ENCODE measurements at regions not wholly inside any gene's neighbourhood (a gene's known extent, or its start where the extent isn't known, plus 50 kb on each side); places are given as distances from the start of the nearest gene placed in this dataset.

GRCh38 chr3:127101411-127102187 lies 91.3 kb upstream of the PRR23E start:
- Histone ChIP-seq H3K4me1 (ENCODE audit: insufficient read depth, low read length) (0 out of 2 replicates have a peak, but pooled peaks cover 3% of the 10 kb centered on the region), H3K9ac (ENCODE audit: low read depth, low read length) (no peak overlapping the region), H3K36me3 (ENCODE audit: insufficient read depth, low read length) (no peaks in the 10 kb centered on the region), H3K9me3 (ENCODE audit: insufficient read depth, low read depth, low read length) (no peaks in the 10 kb centered on the region), H3K27ac (ENCODE audit: low read depth, low read length) (no peak overlapping the region), H3K4me3 (ENCODE audit: low read length) (no peak overlapping the region), H3K27me3 (ENCODE audit: insufficient read depth, low read length) (no peaks in the 10 kb centered on the region)
- WGBS = 97% methylated on average over 19 of the region's 19 CpGs

- Histone ChIP-seq H3K27me3 (ENCODE audit: insufficient read depth, low read length) (no peaks in the 10 kb centered on the region), H3K9me3 (ENCODE audit: insufficient read depth, low read depth, low read length) (no peaks in the 10 kb centered on the region), H3K27ac (ENCODE audit: low read depth, low read length) (no peak overlapping the region), H3K36me3 (ENCODE audit: insufficient read depth, low read length) (no peaks in the 10 kb centered on the region), H3K4me1 (ENCODE audit: insufficient read depth, low read length) (0 out of 2 replicates have a peak, but pooled peaks cover 3% of the 10 kb centered on the region), H3K4me3 (ENCODE audit: low read length) (no peak overlapping the region), H3K9ac (ENCODE audit: low read depth, low read length) (no peak overlapping the region)
- WGBS = 95% methylated on average over 3 of the region's 3 CpGs
These were observed 90.8 kb upstream of the PRR23E start for GRCh38 chr3:127102188-127102520.

DNA sequence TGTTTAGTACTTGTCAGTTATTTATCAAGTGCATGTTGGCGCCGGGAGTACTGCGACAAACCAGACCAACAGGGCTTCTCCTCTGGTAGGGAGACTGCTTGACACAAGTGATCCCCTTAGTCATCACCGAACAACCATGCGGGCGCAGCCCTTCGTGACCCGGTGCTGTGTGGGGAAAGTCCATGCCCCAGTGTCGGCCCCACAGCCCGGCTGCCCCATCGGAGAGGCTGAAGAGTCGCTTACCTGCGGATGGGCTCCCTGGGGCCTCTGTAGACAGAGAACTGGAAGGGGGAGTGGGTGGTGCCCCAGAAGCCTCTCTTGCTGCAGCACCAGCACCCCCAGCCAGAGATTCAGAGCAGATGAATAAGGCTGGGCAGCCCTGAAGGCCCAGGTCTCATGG lies 90.3 kb upstream of the PRR23E start:
- H3K27ac ChIP-seq (ENCODE audit: low read depth, low read length) = no peak overlapping the region
- H3K4me1 ChIP-seq (ENCODE audit: insufficient read depth, low read length) = 0 out of 2 replicates have a peak, but pooled peaks cover 3% of the 10 kb centered on the region
- no peak overlapping the region for H3K4me3 ChIP-seq (ENCODE audit: low read length)
- 94% methylated on average over 13 of the region's 13 CpGs for WGBS
- H3K9me3 ChIP-seq (ENCODE audit: insufficient read depth, low read depth, low read length) = no peaks in the 10 kb centered on the region
- no peaks in the 10 kb centered on the region for H3K36me3 ChIP-seq (ENCODE audit: insufficient read depth, low read length)
- no peaks in the 10 kb centered on the region for H3K27me3 ChIP-seq (ENCODE audit: insufficient read depth, low read length)
- H3K9ac ChIP-seq (ENCODE audit: low read depth, low read length) = no peak overlapping the region

GRCh38 chr3:127103080-127103479 lies 89.9 kb upstream of the PRR23E start:
- no peak overlapping the region for H3K27ac ChIP-seq (ENCODE audit: low read depth, low read length)
- 77% methylated on average over 9 of the region's 10 CpGs for WGBS
- H3K4me1 ChIP-seq (ENCODE audit: insufficient read depth, low read length) = 0 out of 2 replicates have a peak, but pooled peaks cover 3% of the 10 kb centered on the region
- H3K27me3 ChIP-seq (ENCODE audit: insufficient read depth, low read length) = no peaks in the 10 kb centered on the region
- no peaks in the 10 kb centered on the region for H3K36me3 ChIP-seq (ENCODE audit: insufficient read depth, low read length)
- no peaks in the 10 kb centered on the region for H3K9me3 ChIP-seq (ENCODE audit: insufficient read depth, low read depth, low read length)
- no peak overlapping the region for H3K9ac ChIP-seq (ENCODE audit: low read depth, low read length)
- H3K4me3 ChIP-seq (ENCODE audit: low read length) = no peak overlapping the region

GRCh38 chr3:127104586-127104985 lies 88.3 kb upstream of the PRR23E start:
- H3K9ac ChIP-seq (ENCODE audit: low read depth, low read length) = no peak overlapping the region
- peaks cover 3% of the 10 kb centered on the region; the same call in 1 of the 2 replicates for H3K4me1 ChIP-seq (ENCODE audit: insufficient read depth, low read length)
- no peaks in the 10 kb centered on the region for H3K9me3 ChIP-seq (ENCODE audit: insufficient read depth, low read depth, low read length)
- H3K27ac ChIP-seq (ENCODE audit: low read depth, low read length) = no peak overlapping the region
- no peaks in the 10 kb centered on the region for H3K36me3 ChIP-seq (ENCODE audit: insufficient read depth, low read length)
- H3K4me3 ChIP-seq (ENCODE audit: low read length) = no peak overlapping the region
- 96% methylated on average over 7 of the region's 7 CpGs for WGBS
- H3K27me3 ChIP-seq (ENCODE audit: insufficient read depth, low read length) = no peaks in the 10 kb centered on the region

DNA sequence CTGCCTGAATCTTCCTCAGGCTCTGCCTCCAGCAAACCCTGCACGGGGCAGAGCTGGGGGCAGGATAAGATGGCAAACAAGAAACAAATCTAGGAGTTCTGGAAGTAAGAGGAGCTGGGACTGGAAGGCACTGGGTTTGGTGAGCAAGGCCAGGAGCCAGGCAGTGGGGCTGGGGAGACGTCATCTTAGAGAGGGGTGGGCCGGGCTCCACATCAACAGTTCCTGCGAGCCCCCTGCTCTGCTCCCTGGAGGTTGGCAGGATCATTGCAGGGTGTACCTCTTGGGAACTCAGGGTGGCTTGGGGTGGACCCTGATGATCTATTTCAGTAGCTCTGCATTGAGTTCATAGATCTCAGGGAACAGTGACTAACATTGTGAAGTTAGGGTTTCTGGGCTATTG lies 87.3 kb upstream of the PRR23E start:
- Histone ChIP-seq H3K4me1 (ENCODE audit: insufficient read depth, low read length) (peaks cover 12% of the 10 kb centered on the region; the same call in 1 of the 2 replicates), H3K36me3 (ENCODE audit: insufficient read depth, low read length) (no peaks in the 10 kb centered on the region), H3K4me3 (ENCODE audit: low read length) (no peak overlapping the region), H3K27ac (ENCODE audit: low read depth, low read length) (no peak overlapping the region), H3K9me3 (ENCODE audit: insufficient read depth, low read depth, low read length) (no peaks in the 10 kb centered on the region), H3K9ac (ENCODE audit: low read depth, low read length) (no peak overlapping the region), H3K27me3 (ENCODE audit: insufficient read depth, low read length) (no peaks in the 10 kb centered on the region)
- WGBS = 89% methylated on average over 4 of the region's 4 CpGs

DNA sequence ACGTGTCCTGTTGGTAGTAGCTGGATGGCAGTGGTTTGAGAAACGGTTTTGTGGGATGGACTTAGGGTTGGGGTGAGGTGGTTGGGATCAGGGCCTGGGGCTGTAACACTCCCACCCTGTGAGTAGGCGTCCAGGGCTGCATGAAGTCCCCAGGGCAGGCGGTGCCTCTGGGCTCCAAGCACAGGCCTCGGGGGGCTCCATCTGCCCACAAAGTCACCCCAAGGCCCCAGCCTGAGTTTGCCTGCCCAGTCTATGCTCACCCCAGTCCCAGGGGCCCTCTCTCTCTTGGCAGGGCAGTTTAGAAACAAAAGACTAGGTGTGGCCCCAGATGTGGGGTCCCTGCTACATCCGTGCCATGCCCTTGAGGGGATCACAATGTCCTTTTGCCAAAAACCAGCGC lies 86.9 kb upstream of the PRR23E start:
- Histone ChIP-seq H3K27me3 (ENCODE audit: insufficient read depth, low read length) (no peaks in the 10 kb centered on the region), H3K27ac (ENCODE audit: low read depth, low read length) (no peak overlapping the region), H3K36me3 (ENCODE audit: insufficient read depth, low read length) (no peaks in the 10 kb centered on the region), H3K9ac (ENCODE audit: low read depth, low read length) (no peak overlapping the region), H3K4me3 (ENCODE audit: low read length) (no peak overlapping the region), H3K4me1 (ENCODE audit: insufficient read depth, low read length) (peaks cover 16% of the 10 kb centered on the region), H3K9me3 (ENCODE audit: insufficient read depth, low read depth, low read length) (no peaks in the 10 kb centered on the region)
- 94% methylated on average over 7 of the region's 7 CpGs for WGBS

GRCh38 chr3:127106456-127106855 lies 86.5 kb upstream of the PRR23E start:
- no peaks in the 10 kb centered on the region for H3K36me3 ChIP-seq (ENCODE audit: insufficient read depth, low read length)

GRCh38 chr3:127107002-127107401 lies 85.9 kb upstream of the PRR23E start:
- H3K4me3 ChIP-seq (ENCODE audit: low read length) = no peak overlapping the region
- H3K9me3 ChIP-seq (ENCODE audit: insufficient read depth, low read depth, low read length) = peaks cover 4% of the 10 kb centered on the region; the same call in 1 of the 2 replicates
- H3K27ac ChIP-seq (ENCODE audit: low read depth, low read length) = no peak overlapping the region
- H3K27me3 ChIP-seq (ENCODE audit: insufficient read depth, low read length) = no peaks in the 10 kb centered on the region
- no peak overlapping the region for H3K9ac ChIP-seq (ENCODE audit: low read depth, low read length)
- no peaks in the 10 kb centered on the region for H3K36me3 ChIP-seq (ENCODE audit: insufficient read depth, low read length)
- H3K4me1 ChIP-seq (ENCODE audit: insufficient read depth, low read length) = peaks cover 24% of the 10 kb centered on the region
- WGBS = 91% methylated on average over 9 of the region's 9 CpGs

More at GRCh38 chr3:127106456-127106855, 86.5 kb upstream of the PRR23E start:
- 93% methylated on average over 9 of the region's 9 CpGs for WGBS
- H3K9ac ChIP-seq (ENCODE audit: low read depth, low read length) = no peak overlapping the region
- no peak overlapping the region for H3K27ac ChIP-seq (ENCODE audit: low read depth, low read length)
- no peaks in the 10 kb centered on the region for H3K9me3 ChIP-seq (ENCODE audit: insufficient read depth, low read depth, low read length)
- H3K27me3 ChIP-seq (ENCODE audit: insufficient read depth, low read length) = no peaks in the 10 kb centered on the region
- no peak overlapping the region for H3K4me3 ChIP-seq (ENCODE audit: low read length)
- peaks cover 20% of the 10 kb centered on the region for H3K4me1 ChIP-seq (ENCODE audit: insufficient read depth, low read length)

GRCh38 chr3:127107491-127108375 lies 85.2 kb upstream of the PRR23E start:
- no peak overlapping the region for H3K27ac ChIP-seq (ENCODE audit: low read depth, low read length)
- no peaks in the 10 kb centered on the region for H3K36me3 ChIP-seq (ENCODE audit: insufficient read depth, low read length)
- WGBS = 90% methylated on average over 10 of the region's 10 CpGs
- no peak overlapping the region for H3K9ac ChIP-seq (ENCODE audit: low read depth, low read length)
- H3K9me3 ChIP-seq (ENCODE audit: insufficient read depth, low read depth, low read length) = peaks cover 11% of the 10 kb centered on the region
- H3K4me1 ChIP-seq (ENCODE audit: insufficient read depth, low read length) = peaks cover 24% of the 10 kb centered on the region
- H3K4me3 ChIP-seq (ENCODE audit: low read length) = no peak overlapping the region
- no peaks in the 10 kb centered on the region for H3K27me3 ChIP-seq (ENCODE audit: insufficient read depth, low read length)

GRCh38 chr3:127108796-127109195 lies 84.1 kb upstream of the PRR23E start:
- 93% methylated on average over 1 of the region's 1 CpG for WGBS
- Histone ChIP-seq H3K4me1 (ENCODE audit: insufficient read depth, low read length) (peaks cover 20% of the 10 kb centered on the region), H3K27ac (ENCODE audit: low read depth, low read length) (no peak overlapping the region), H3K36me3 (ENCODE audit: insufficient read depth, low read length) (no peaks in the 10 kb centered on the region), H3K27me3 (ENCODE audit: insufficient read depth, low read length) (no peaks in the 10 kb centered on the region), H3K9ac (ENCODE audit: low read depth, low read length) (no peak overlapping the region), H3K9me3 (ENCODE audit: insufficient read depth, low read depth, low read length) (peaks cover 16% of the 10 kb centered on the region), H3K4me3 (ENCODE audit: low read length) (no peak overlapping the region)

Measured in HUES64 (cell line).